ENCODE measurements at regions not wholly inside any gene's neighbourhood (a gene's known extent, or its start where the extent isn't known, plus 50 kb on each side); places are given as distances from the start of the nearest gene placed in this dataset.

DNA sequence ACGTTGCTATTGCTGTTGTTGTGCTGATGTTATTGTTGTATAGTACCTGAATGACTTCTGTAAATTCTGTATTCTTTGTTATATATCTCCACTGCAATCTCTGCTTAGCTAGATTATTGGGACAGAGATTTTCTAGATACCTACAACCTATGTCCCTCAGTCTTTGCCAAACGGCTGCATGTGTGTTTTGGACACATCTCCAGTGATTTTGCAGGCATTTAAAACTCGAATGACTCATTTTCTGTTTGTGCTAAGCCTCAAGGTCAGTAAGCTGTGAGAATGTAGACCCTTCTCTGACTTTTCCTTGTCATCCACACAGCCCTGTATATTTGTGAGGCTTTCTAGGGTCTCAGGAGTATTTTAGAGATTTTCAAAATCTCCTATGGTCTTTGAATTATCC, 410.7 kb downstream of the POM121L12 start:
- intact Hi-C loops (cut with micrococcal nuclease) = no loop called here
- no peaks in the 10 kb centered on the region for H4K20me1 ChIP-seq (ENCODE audit: insufficient read depth)
- no TSS peak for BruUV-seq (replicated peaks)
- no peak overlapping the region for H3K4me3 ChIP-seq (replicated peaks in 1 of 2; ENCODE audit: low read depth in 1 of 2, low read length in 2 of 2)
- H3K9me3 ChIP-seq (ENCODE audit: control insufficient read depth in 1 of 2, insufficient read depth in 1 of 2, low read depth in 1 of 2, low read length in 2 of 2) = peaks cover 0 to 9% of the 10 kb centered on the region in 2 experiments; a peak in 2 of 4 replicates
- H2AFZ ChIP-seq (ENCODE audit: low read depth, low read length, poor library complexity, severe bottlenecking) = no peak overlapping the region
- H3K79me2 ChIP-seq (ENCODE audit: insufficient read depth, low read length) = no peaks in the 10 kb centered on the region
- no peak overlapping the region for H3K27ac ChIP-seq (ENCODE audit: low read depth, low read length)
- no peaks in the 10 kb centered on the region for H3K4me1 ChIP-seq (ENCODE audit: control insufficient read depth in 1 of 2, insufficient read depth in 2 of 2, low read length in 2 of 2)
- no peak overlapping the region for H3K4me2 ChIP-seq (ENCODE audit: low read length)
- ATAC-seq (no peak), DNase-seq (ENCODE audit: low read depth, low spot score) (no peak)
- ChIA-PET POLR2A (no interaction called here), RAD21 (ENCODE audit: low non-redundant PET in 1 of 2, low total read pairs in 2 of 2, uncharacterized antibody in 2 of 2, unreplicated experiment in 2 of 2) (no interaction called here), CTCF (no interaction called here)
- H3K27me3 ChIP-seq (ENCODE audit: insufficient read depth, low read length) = no peaks in the 10 kb centered on the region
- H3K9ac ChIP-seq (ENCODE audit: low read length) = no peak overlapping the region
- H3K36me3 ChIP-seq (ENCODE audit: control insufficient read depth in 1 of 2, insufficient read depth in 2 of 2, low read length in 2 of 2) = no peaks in the 10 kb centered on the region
- no peaks in the 10 kb centered on the region for H3K9me2 ChIP-seq (ENCODE audit: insufficient read depth)
- TF ChIP-seq, protein P1, sequence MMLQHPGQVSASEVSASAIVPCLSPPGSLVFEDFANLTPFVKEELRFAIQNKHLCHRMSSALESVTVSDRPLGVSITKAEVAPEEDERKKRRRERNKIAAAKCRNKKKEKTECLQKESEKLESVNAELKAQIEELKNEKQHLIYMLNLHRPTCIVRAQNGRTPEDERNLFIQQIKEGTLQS (IDR thresholded peaks at IDR 0.05) = no peak
- TF ChIP-seq POLR2AphosphoS5 (IDR thresholded peaks at IDR 0.05; ENCODE audit: low read depth, low read length) = no peak
- TF ChIP-seq, protein P2, sequence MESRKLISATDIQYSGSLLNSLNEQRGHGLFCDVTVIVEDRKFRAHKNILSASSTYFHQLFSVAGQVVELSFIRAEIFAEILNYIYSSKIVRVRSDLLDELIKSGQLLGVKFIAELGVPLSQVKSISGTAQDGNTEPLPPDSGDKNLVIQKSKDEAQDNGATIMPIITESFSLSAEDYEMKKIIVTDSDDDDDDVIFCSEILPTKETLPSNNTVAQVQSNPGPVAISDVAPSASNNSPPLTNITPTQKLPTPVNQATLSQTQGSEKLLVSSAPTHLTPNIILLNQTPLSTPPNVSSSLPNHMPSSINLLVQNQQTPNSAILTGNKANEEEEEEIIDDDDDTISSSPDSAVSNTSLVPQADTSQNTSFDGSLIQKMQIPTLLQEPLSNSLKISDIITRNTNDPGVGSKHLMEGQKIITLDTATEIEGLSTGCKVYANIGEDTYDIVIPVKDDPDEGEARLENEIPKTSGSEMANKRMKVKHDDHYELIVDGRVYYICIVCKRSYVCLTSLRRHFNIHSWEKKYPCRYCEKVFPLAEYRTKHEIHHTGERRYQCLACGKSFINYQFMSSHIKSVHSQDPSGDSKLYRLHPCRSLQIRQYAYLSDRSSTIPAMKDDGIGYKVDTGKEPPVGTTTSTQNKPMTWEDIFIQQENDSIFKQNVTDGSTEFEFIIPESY (IDR thresholded peaks at IDR 0.05; ENCODE audit: extremely low read depth, insufficient replicate concordance, low read length) = no peak
- TF ChIP-seq ZNF274 (IDR thresholded peaks at IDR 0.05; ENCODE audit: low read depth, low read length) = no peak
- no peak for TF ChIP-seq TCF7L2 (IDR thresholded peaks at IDR 0.05; ENCODE audit: borderline replicate concordance, extremely low read depth, insufficient read depth, insufficient read length)
- no peak for TF ChIP-seq FOSL1 (IDR thresholded peaks at IDR 0.05; ENCODE audit: low read depth)
- TF ChIP-seq SRF (IDR thresholded peaks at IDR 0.05; ENCODE audit: low read depth) = no peak
- TF ChIP-seq, protein P3, sequence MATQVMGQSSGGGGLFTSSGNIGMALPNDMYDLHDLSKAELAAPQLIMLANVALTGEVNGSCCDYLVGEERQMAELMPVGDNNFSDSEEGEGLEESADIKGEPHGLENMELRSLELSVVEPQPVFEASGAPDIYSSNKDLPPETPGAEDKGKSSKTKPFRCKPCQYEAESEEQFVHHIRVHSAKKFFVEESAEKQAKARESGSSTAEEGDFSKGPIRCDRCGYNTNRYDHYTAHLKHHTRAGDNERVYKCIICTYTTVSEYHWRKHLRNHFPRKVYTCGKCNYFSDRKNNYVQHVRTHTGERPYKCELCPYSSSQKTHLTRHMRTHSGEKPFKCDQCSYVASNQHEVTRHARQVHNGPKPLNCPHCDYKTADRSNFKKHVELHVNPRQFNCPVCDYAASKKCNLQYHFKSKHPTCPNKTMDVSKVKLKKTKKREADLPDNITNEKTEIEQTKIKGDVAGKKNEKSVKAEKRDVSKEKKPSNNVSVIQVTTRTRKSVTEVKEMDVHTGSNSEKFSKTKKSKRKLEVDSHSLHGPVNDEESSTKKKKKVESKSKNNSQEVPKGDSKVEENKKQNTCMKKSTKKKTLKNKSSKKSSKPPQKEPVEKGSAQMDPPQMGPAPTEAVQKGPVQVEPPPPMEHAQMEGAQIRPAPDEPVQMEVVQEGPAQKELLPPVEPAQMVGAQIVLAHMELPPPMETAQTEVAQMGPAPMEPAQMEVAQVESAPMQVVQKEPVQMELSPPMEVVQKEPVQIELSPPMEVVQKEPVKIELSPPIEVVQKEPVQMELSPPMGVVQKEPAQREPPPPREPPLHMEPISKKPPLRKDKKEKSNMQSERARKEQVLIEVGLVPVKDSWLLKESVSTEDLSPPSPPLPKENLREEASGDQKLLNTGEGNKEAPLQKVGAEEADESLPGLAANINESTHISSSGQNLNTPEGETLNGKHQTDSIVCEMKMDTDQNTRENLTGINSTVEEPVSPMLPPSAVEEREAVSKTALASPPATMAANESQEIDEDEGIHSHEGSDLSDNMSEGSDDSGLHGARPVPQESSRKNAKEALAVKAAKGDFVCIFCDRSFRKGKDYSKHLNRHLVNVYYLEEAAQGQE (IDR thresholded peaks at IDR 0.05; ENCODE audit: low read depth) = no peak
- no peak for TF ChIP-seq CEBPB (IDR thresholded peaks at IDR 0.05; ENCODE audit: low read depth)
- TF ChIP-seq RAD21 (IDR thresholded peaks at IDR 0.05; ENCODE audit: low read depth) = no peak
- no peak for TF ChIP-seq CBX3 (IDR thresholded peaks at IDR 0.05; ENCODE audit: low read depth)
- TF ChIP-seq EZH2phosphoT487 (IDR thresholded peaks at IDR 0.05; ENCODE audit: borderline replicate concordance) = no peak
- no peak for TF ChIP-seq SP1 (IDR thresholded peaks at IDR 0.05; ENCODE audit: low read depth)

Measured in HCT116 (cell line).